ENCODE measurements at regions not wholly inside any gene's neighbourhood (a gene's known extent, or its start where the extent isn't known, plus 50 kb on each side); places are given as distances from the start of the nearest gene placed in this dataset.

- no peak for TF ChIP-seq CTCF (IDR thresholded peaks at IDR 0.05)
- Mint-ChIP-seq H3K9me3 (ENCODE audit: low read depth) (peaks cover 13% of the 10 kb centered on the region), H3K4me3 (ENCODE audit: unreplicated experiment) (no peak overlapping the region), H3K36me3 (ENCODE audit: low read depth) (no peaks in the 10 kb centered on the region), H3K27ac (ENCODE audit: unreplicated experiment) (no peak overlapping the region), H3K4me1 (ENCODE audit: low read depth) (peaks cover 13% of the 10 kb centered on the region), H3K27me3 (ENCODE audit: low read depth) (no peaks in the 10 kb centered on the region)
- no peak for DNase-seq (ENCODE audit: low spot score)
Observed at GRCh38 chr3:34972481-34972880, 666.8 kb upstream of the ARPP21 start.

- no peak for DNase-seq (ENCODE audit: low spot score)
- Mint-ChIP-seq H3K4me3 (ENCODE audit: unreplicated experiment) (no peak overlapping the region), H3K9me3 (ENCODE audit: low read depth) (peaks cover 24% of the 10 kb centered on the region), H3K36me3 (ENCODE audit: low read depth) (no peaks in the 10 kb centered on the region), H3K4me1 (ENCODE audit: low read depth) (peaks cover 13% of the 10 kb centered on the region), H3K27me3 (ENCODE audit: low read depth) (no peaks in the 10 kb centered on the region), H3K27ac (ENCODE audit: unreplicated experiment) (no peak overlapping the region)
- no peak for TF ChIP-seq CTCF (IDR thresholded peaks at IDR 0.05)
Observed at GRCh38 chr3:34973586-34973985, 665.7 kb upstream of the ARPP21 start.

- Mint-ChIP-seq H3K27ac (ENCODE audit: unreplicated experiment) (no peak overlapping the region), H3K4me3 (ENCODE audit: unreplicated experiment) (no peak overlapping the region), H3K9me3 (ENCODE audit: low read depth) (no peaks in the 10 kb centered on the region), H3K27me3 (ENCODE audit: low read depth) (peaks cover 5% of the 10 kb centered on the region), H3K4me1 (ENCODE audit: low read depth) (no peaks in the 10 kb centered on the region), H3K36me3 (ENCODE audit: low read depth) (no peaks in the 10 kb centered on the region)
- no peak for TF ChIP-seq CTCF (IDR thresholded peaks at IDR 0.05)
- DNase-seq (ENCODE audit: low spot score): no peak
Observed at GRCh38 chr3:34983631-34984030, 655.7 kb upstream of the ARPP21 start.

- H3K36me3 Mint-ChIP-seq (ENCODE audit: low read depth): no peaks in the 10 kb centered on the region
- H3K9me3 Mint-ChIP-seq (ENCODE audit: low read depth): peaks cover 10% of the 10 kb centered on the region
- no peaks in the 10 kb centered on the region for H3K27me3 Mint-ChIP-seq (ENCODE audit: low read depth)
- TF ChIP-seq CTCF (IDR thresholded peaks at IDR 0.05): no peak
- peak; percentile 68 for DNase-seq (ENCODE audit: low spot score)
- no peaks in the 10 kb centered on the region for H3K4me1 Mint-ChIP-seq (ENCODE audit: low read depth)
- H3K4me3 Mint-ChIP-seq (ENCODE audit: unreplicated experiment): no peak overlapping the region
- no peak overlapping the region for H3K27ac Mint-ChIP-seq (ENCODE audit: unreplicated experiment)
Observed at GRCh38 chr3:34988296-34988695, 651.0 kb upstream of the ARPP21 start.

- no peaks in the 10 kb centered on the region for H3K27me3 Mint-ChIP-seq (ENCODE audit: low read depth)
- H3K4me3 Mint-ChIP-seq (ENCODE audit: unreplicated experiment): no peak overlapping the region
- peaks cover 9% of the 10 kb centered on the region for H3K4me1 Mint-ChIP-seq (ENCODE audit: low read depth)
- no peak for TF ChIP-seq CTCF (IDR thresholded peaks at IDR 0.05)
- no peaks in the 10 kb centered on the region for H3K36me3 Mint-ChIP-seq (ENCODE audit: low read depth)
- no peak overlapping the region for H3K27ac Mint-ChIP-seq (ENCODE audit: unreplicated experiment)
- no peaks in the 10 kb centered on the region for H3K9me3 Mint-ChIP-seq (ENCODE audit: low read depth)
- DNase-seq (ENCODE audit: low spot score): no peak
Observed at GRCh38 chr3:34995796-34996430, 643.4 kb upstream of the ARPP21 start.
